ENCODE measurements at regions not wholly inside any gene's neighbourhood (a gene's known extent, or its start where the extent isn't known, plus 50 kb on each side); places are given as distances from the start of the nearest gene placed in this dataset.

DNA sequence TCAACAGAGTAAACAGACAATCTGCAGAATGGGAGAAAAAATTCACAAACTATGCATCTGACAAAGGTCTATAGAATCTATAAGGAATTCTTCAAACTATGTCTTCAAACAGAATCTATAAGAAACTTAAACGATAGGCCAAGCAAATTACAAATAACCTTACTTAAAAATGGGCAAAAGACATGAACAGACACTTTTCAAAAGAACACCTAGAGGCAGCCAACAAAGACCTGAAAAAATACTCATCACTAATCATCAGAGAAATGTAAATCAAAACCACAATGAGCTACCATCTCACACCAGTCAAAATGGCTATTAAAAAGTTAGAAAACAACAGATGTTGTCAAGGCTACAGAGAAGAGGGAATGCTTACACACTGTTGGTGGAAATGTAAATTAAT is 81.3 kb downstream of the ID4 start:
- Histone ChIP-seq H3K36me3 (ENCODE audit: control insufficient read depth, insufficient read depth, low read length) (no peaks in the 10 kb centered on the region), H3K79me1 (ENCODE audit: low read depth in 1 of 2, low read length in 2 of 2) (no peaks in the 10 kb centered on the region), H3K9me3 (ENCODE audit: control insufficient read depth, insufficient read depth, low read length) (no peaks in the 10 kb centered on the region), H2AFZ (replicated peaks; ENCODE audit: low read length, poor library complexity) (no peak overlapping the region), H2BK5ac (ENCODE audit: low read depth, low read length, poor library complexity, severe bottlenecking) (no peak overlapping the region), H3K23ac (ENCODE audit: low read depth, low read length) (no peak overlapping the region), H2AK9ac (replicated peaks; ENCODE audit: low read depth, low read length, poor library complexity) (no peak overlapping the region), H4K91ac (ENCODE audit: insufficient read depth, low read depth, low read length) (no peak overlapping the region), H2BK20ac (ENCODE audit: low read depth, low read length) (no peak overlapping the region), H3K56ac (ENCODE audit: extremely low read depth, insufficient read depth, low read length) (no peak overlapping the region), H2AK5ac (ENCODE audit: low read depth, low read length) (no peak overlapping the region), H3K27ac (ENCODE audit: insufficient read depth, low read length) (no peak overlapping the region), H2BK15ac (ENCODE audit: low read depth, low read length) (no peak overlapping the region), H3K18ac (ENCODE audit: low read depth, low read length) (no peak overlapping the region), H3K4ac (ENCODE audit: low read depth, low read length) (no peak overlapping the region), H4K5ac (ENCODE audit: low read depth, low read length) (no peak overlapping the region), H3K4me2 (ENCODE audit: low read depth, low read length) (no peak overlapping the region), H4K20me1 (ENCODE audit: insufficient read depth, low read length) (no peaks in the 10 kb centered on the region), H3K9me1 (ENCODE audit: insufficient read depth, low read length) (no peaks in the 10 kb centered on the region), H3K9ac (ENCODE audit: low read depth, low read length) (no peak overlapping the region), H4K8ac (ENCODE audit: low read depth in 2 of 2, low read length in 2 of 2) (no peak overlapping the region), H3K14ac (replicated peaks; ENCODE audit: low read depth, low read length) (no peak overlapping the region), H3K4me3 (ENCODE audit: insufficient read depth, low read depth, low read length) (no peak overlapping the region), H3K4me1 (ENCODE audit: control insufficient read depth, insufficient read depth, low read length) (no peaks in the 10 kb centered on the region), H2BK120ac (ENCODE audit: low read depth, low read length) (no peak overlapping the region), H3K27me3 (ENCODE audit: control insufficient read depth, insufficient read depth, low read length) (no peaks in the 10 kb centered on the region)
- no TSS peak for BruUV-seq (replicated peaks)
- no peak for TF ChIP-seq MAZ (IDR thresholded peaks at IDR 0.05; ENCODE audit: borderline replicate concordance, low read depth, low read length)
- no peak for TF ChIP-seq MAFK (IDR thresholded peaks at IDR 0.05; ENCODE audit: low read depth, low read length)
- ChIA-PET POLR2A (ENCODE audit: unreplicated experiment) (no interaction called here), CTCF (no interaction called here)
- intact Hi-C loops (cut with micrococcal nuclease) (no loop called here), in situ Hi-C loops (cut with MboI; ENCODE audit: low sequenced_read_pairs) (no loop called here), dilution Hi-C loops (cut with HindIII; ENCODE audit: low sequenced_read_pairs, unreplicated experiment) (no loop called here)
- DNase-seq (no peak), ATAC-seq (ENCODE audit: low read depth) (no peak)
- WGBS, 2 experiments (ENCODE audit: extremely low coverage in 2 of 2, insufficient read length in 1 of 2) = no CpG with 5 or more reads among the region's 1 CpG
